Nephron progenitor cell (in vitro differentiated cells): ENCODE measurements at regions not wholly inside any gene's neighbourhood (a gene's known extent, or its start where the extent isn't known, plus 50 kb on each side); places are given as distances from the start of the nearest gene placed in this dataset.
"Not testable (repeated sequence)": the region's sequence is repeated elsewhere in the genome, so short reads cannot be mapped to it uniquely, and the experiment has no call there.

Experiments used
- DNase-seq: peaks from one replicate; pipeline ENCODE4 v3.0.0; 2021
- H3K27ac Mint-ChIP-seq: 2 replicates; pipeline ENCODE4 v1.8.0; 2021; ENCODE audit warnings: mild to moderate bottlenecking, moderate library complexity, mixed read lengths
- H3K27me3 Mint-ChIP-seq: 2 replicates; pipeline ENCODE4 v1.8.0; 2021; ENCODE audit warnings: mild to moderate bottlenecking, low read depth, mixed read lengths; ENCODE audit not compliant: poor library complexity
- H3K36me3 Mint-ChIP-seq: 2 replicates; pipeline ENCODE4 v1.8.0; 2021; ENCODE audit warnings: low read depth, mixed read lengths
- H3K4me1 Mint-ChIP-seq: 2 replicates; pipeline ENCODE4 v1.8.0; 2021; ENCODE audit warnings: mixed read lengths
- H3K4me3 Mint-ChIP-seq: 2 replicates; pipeline ENCODE4 v1.8.0; 2021; ENCODE audit warnings: mild to moderate bottlenecking, moderate library complexity, mixed read lengths
- H3K9me3 Mint-ChIP-seq: 2 replicates; pipeline ENCODE4 v1.8.0; 2021; ENCODE audit warnings: mild to moderate bottlenecking, moderate library complexity, mixed read lengths
- TF ChIP-seq, protein P1 (sequence below): fragments of 200-600 bp; sonication (generic); IDR thresholded peaks from 2 replicates; pipeline ENCODE4 v1.5.0; 2021; ENCODE audit warnings: antibody characterized with exemption

DNA sequence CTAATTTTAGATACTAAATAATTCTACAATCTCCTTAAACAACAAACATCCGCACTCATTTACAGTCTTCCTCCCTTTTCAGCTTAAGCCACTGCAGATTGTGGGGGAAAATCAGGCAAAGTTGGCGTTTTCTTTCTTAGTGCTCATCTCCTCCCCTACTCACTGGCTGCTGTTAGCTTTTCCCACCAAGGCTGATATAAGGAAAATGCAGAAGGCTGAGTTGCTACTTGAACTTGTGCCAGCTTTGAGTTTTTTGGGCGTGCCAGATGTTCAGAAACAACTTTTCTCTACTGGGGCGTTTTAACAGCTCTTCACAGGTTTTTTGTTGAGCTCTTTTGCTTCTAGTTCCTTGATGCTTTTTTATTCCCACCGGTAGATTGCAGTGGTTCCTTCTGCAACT lies 222.0 kb downstream of the PYDC2 start:
- Mint-ChIP-seq H3K4me3 (no peak overlapping the region), H3K27me3 (no peaks in the 10 kb centered on the region), H3K4me1 (no peaks in the 10 kb centered on the region), H3K9me3 (no peaks in the 10 kb centered on the region), H3K27ac (peak overlapping the region; percentile 31), H3K36me3 (no peaks in the 10 kb centered on the region)
- DNase-seq = no peak
- TF ChIP-seq, protein P1, sequence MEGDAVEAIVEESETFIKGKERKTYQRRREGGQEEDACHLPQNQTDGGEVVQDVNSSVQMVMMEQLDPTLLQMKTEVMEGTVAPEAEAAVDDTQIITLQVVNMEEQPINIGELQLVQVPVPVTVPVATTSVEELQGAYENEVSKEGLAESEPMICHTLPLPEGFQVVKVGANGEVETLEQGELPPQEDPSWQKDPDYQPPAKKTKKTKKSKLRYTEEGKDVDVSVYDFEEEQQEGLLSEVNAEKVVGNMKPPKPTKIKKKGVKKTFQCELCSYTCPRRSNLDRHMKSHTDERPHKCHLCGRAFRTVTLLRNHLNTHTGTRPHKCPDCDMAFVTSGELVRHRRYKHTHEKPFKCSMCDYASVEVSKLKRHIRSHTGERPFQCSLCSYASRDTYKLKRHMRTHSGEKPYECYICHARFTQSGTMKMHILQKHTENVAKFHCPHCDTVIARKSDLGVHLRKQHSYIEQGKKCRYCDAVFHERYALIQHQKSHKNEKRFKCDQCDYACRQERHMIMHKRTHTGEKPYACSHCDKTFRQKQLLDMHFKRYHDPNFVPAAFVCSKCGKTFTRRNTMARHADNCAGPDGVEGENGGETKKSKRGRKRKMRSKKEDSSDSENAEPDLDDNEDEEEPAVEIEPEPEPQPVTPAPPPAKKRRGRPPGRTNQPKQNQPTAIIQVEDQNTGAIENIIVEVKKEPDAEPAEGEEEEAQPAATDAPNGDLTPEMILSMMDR = no peak

- Mint-ChIP-seq H3K4me1 (no peaks in the 10 kb centered on the region), H3K27ac (no peak overlapping the region), H3K36me3 (no peaks in the 10 kb centered on the region), H3K4me3 (no peak overlapping the region), H3K9me3 (peaks cover 4% of the 10 kb centered on the region), H3K27me3 (no peaks in the 10 kb centered on the region)
- DNase-seq = no peak
- TF ChIP-seq, protein P1 = no peak
Measured at GRCh38 chr3:191686626-191687025, 225.7 kb downstream of the PYDC2 start.

- TF ChIP-seq, protein P1 = no peak
- no peaks in the 10 kb centered on the region for H3K36me3 Mint-ChIP-seq
- no peak overlapping the region for H3K4me3 Mint-ChIP-seq
- H3K27ac Mint-ChIP-seq = no peak overlapping the region
- no peaks in the 10 kb centered on the region for H3K27me3 Mint-ChIP-seq
- DNase-seq = no peak
- H3K4me1 Mint-ChIP-seq = no peaks in the 10 kb centered on the region
- H3K9me3 Mint-ChIP-seq = peaks cover 4% of the 10 kb centered on the region
Measured at GRCh38 chr3:191688756-191689433, 227.9 kb downstream of the PYDC2 start.

- H3K9me3 Mint-ChIP-seq = not testable (repeated sequence)
Measured at GRCh38 chr3:191691184-191691583, 230.2 kb downstream of the PYDC2 start.

GRCh38 chr3:191695131-191695814 lies 234.3 kb downstream of the PYDC2 start:
- Mint-ChIP-seq H3K9me3 (no peaks in the 10 kb centered on the region), H3K27me3 (no peaks in the 10 kb centered on the region), H3K36me3 (no peaks in the 10 kb centered on the region), H3K4me1 (no peaks in the 10 kb centered on the region), H3K4me3 (no peak overlapping the region), H3K27ac (peak overlapping the region; percentile 10)
- DNase-seq = no peak
- TF ChIP-seq, protein P1 = no peak

More at GRCh38 chr3:191691184-191691583, 230.2 kb downstream of the PYDC2 start:
- not testable (repeated sequence) for H3K36me3 Mint-ChIP-seq, H3K27ac Mint-ChIP-seq, H3K4me1 Mint-ChIP-seq, DNase-seq, H3K27me3 Mint-ChIP-seq, H3K4me3 Mint-ChIP-seq

DNA sequence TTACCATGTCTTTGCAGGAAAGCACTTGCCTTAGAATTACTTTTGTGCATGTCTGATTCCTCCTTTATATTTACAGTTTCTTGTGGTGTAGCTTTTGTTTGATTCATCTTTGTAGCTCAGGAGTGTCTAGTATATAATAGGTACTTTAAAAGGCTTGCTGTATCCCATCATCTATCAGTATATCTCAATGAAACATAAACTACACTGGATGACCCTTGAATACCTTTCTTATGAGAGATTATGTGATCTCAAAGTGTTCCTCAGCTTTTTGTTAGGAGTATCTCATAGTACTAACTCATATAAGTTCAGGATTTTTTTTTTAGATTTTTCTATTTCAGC lies 234.8 kb downstream of the PYDC2 start:
- TF ChIP-seq, protein P1 = no peak
- DNase-seq = no peak
- Mint-ChIP-seq H3K4me1 (no peaks in the 10 kb centered on the region), H3K27me3 (no peaks in the 10 kb centered on the region), H3K27ac (no peak overlapping the region), H3K4me3 (no peak overlapping the region), H3K9me3 (peaks cover 4% of the 10 kb centered on the region), H3K36me3 (no peaks in the 10 kb centered on the region)
